Psoas muscle (tissue), 7 donors: ENCODE measurements at regions not wholly inside any gene's neighbourhood (a gene's known extent, or its start where the extent isn't known, plus 50 kb on each side); places are given as distances from the start of the nearest gene placed in this dataset.

Source experiments
- ATAC-seq, 4 donors: fragments of 200-7000 bp; cut with Tn5 transposase; one replicate each; pipeline ENCODE4 v1.9.1; 2020; ENCODE audit warnings: moderate library complexity in 3 of 4, mild to moderate bottlenecking in 2 of 4
- DNase-seq, 2 donors: peaks; one replicate each; pipeline ENCODE4 v3.0.0-alpha.2; 2020
- H3K27ac ChIP-seq: fragments of 200-600 bp; one replicate; pipeline ENCODE4 v1.8.0; 2022
- H3K27me3 ChIP-seq, 3 donors: fragments of 200-600 bp in 1 of 3; one replicate each; pipeline versions ENCODE4 v1.6.1 to v1.8.0; 2013 to 2022; ENCODE audit warnings: low read length in 2 of 3, mild to moderate bottlenecking in 2 of 3, moderate library complexity in 1 of 3; ENCODE audit not compliant: insufficient read depth in 3 of 3
- H3K36me3 ChIP-seq, 2 donors: fragments of 200-600 bp in 1 of 2; one replicate each; pipeline versions ENCODE4 v1.6.1 to v1.8.0; 2013 to 2022; ENCODE audit warnings: low read depth in 1 of 2, mild to moderate bottlenecking in 1 of 2, moderate library complexity in 1 of 2; ENCODE audit not compliant: insufficient read depth in 1 of 2
- H3K4me1 ChIP-seq: fragments of 200-600 bp; one replicate; pipeline ENCODE4 v1.8.0; 2022
- H3K4me3 ChIP-seq: fragments of 200-600 bp; one replicate; pipeline ENCODE4 v1.8.0; 2022; ENCODE audit warnings: mild to moderate bottlenecking
- H3K9me3 ChIP-seq: fragments of 200-600 bp; one replicate; pipeline ENCODE4 v1.8.0; 2022
- CTCF ChIP-seq: fragments of 200-600 bp; IDR thresholded peaks from one replicate; pipeline ENCODE4 v1.8.0; 2022; ENCODE audit warnings: antibody characterized with exemption
- WGBS, 3 donors: extraction: QIAGEN DNeasy Blood & Tissue Kit; methylation state at CpG; one replicate each; pipeline versions ENCODE4 v1.1.6 to v1.1.7; 2013; 5-methylcytosine and 5-hydroxymethylcytosine counted together
- intact Hi-C, 2 donors: fragments of 100-400 bp; cut with DNase I; formaldehyde crosslinking; loops; one replicate each; pipeline versions ENCODE4 v1.11.0 to v1.14.2; 2022
- donor health status: healthy with polysubstance abuse.
- donor health status: DM: no; HTN: no; CAD: no; lungs with moderate emphysema.
- donor health status: Bipolar disorder and iron deficiency.
- donor health status: healthy.
- donor health status: DM: yes; HTN: yes; CAD: no.
- donor health status: DM: no; HTN: no; CAD: no.
- donor health status: DM: yes; HTN: yes; CAD: no.

GRCh38 chr2:6308986-6309385 lies 556.7 kb downstream of the CMPK2 start:
- H3K4me3 ChIP-seq = no peak overlapping the region
- no peak for TF ChIP-seq CTCF
- intact Hi-C loops = no loop called here
- WGBS, 3 donors = 86 to 91% (median 90%) methylated on average over 2 of the region's 2 CpGs
- H3K27me3 ChIP-seq = no peaks in the 10 kb centered on the region
- H3K9me3 ChIP-seq = no peaks in the 10 kb centered on the region
- H3K4me1 ChIP-seq = no peaks in the 10 kb centered on the region
- ATAC-seq (no peak), DNase-seq (no peak)
- H3K27ac ChIP-seq = no peak overlapping the region
- H3K36me3 ChIP-seq = no peaks in the 10 kb centered on the region

- Histone ChIP-seq H3K27me3 (no peaks in the 10 kb centered on the region), H3K4me3 (no peak overlapping the region), H3K36me3 (no peaks in the 10 kb centered on the region), H3K9me3 (no peaks in the 10 kb centered on the region), H3K27ac (no peak overlapping the region), H3K4me1 (no peaks in the 10 kb centered on the region)
- 58 to 71% (median 67%) methylated on average over 9 of the region's 9 CpGs for WGBS, 3 donors
- ATAC-seq = no peak
- DNase-seq = no peak
- TF ChIP-seq CTCF = no peak
- intact Hi-C loops = no loop called here
Observed at GRCh38 chr2:6309415-6310255, 556.1 kb downstream of the CMPK2 start.

- intact Hi-C loops = no loop called here
- Histone ChIP-seq H3K27ac (no peak overlapping the region), H3K4me3 (no peak overlapping the region), H3K27me3 (no peaks in the 10 kb centered on the region), H3K36me3 (no peaks in the 10 kb centered on the region), H3K4me1 (no peaks in the 10 kb centered on the region), H3K9me3 (no peaks in the 10 kb centered on the region)
- no peak for ATAC-seq
- 34 to 36% (median 36%) methylated on average over 16 of the region's 16 CpGs for WGBS, 3 donors
- DNase-seq = no peak
- no peak for TF ChIP-seq CTCF
Observed at GRCh38 chr2:6310256-6311215, 555.2 kb downstream of the CMPK2 start.

DNA sequence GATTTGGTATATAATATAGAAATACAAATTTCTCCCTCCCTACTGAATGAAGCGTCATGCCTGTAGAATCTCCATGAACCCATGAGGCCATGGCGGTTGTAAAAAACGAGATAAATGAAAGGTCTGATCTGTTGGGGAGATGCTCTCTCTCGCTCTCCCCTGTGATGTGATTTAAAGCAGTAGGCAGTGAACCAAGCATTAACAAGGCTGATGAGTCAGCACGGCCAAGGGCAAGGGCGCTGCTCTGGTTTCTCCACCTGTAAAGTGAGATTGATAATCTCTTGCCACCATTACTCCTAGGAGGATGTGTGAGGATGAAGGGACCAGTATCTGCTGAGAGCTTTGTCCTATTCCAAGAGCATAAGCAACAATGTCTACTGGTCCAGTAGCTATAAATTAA lies 553.3 kb downstream of the CMPK2 start:
- no peak for TF ChIP-seq CTCF
- 91 to 93% (median 92%) methylated on average over 6 of the region's 6 CpGs for WGBS, 3 donors
- no peaks in the 10 kb centered on the region for H3K4me1 ChIP-seq
- DNase-seq = no peak
- H3K27me3 ChIP-seq = no peaks in the 10 kb centered on the region
- no peaks in the 10 kb centered on the region for H3K36me3 ChIP-seq
- no peak overlapping the region for H3K27ac ChIP-seq
- no peak overlapping the region for H3K4me3 ChIP-seq
- no peaks in the 10 kb centered on the region for H3K9me3 ChIP-seq
- ATAC-seq = no peak
- intact Hi-C loops = no loop called here
